BJ (cell line): ENCODE measurements at regions not wholly inside any gene's neighbourhood (a gene's known extent, or its start where the extent isn't known, plus 50 kb on each side); places are given as distances from the start of the nearest gene placed in this dataset.
A peak's percentile ranks its signal among the peaks of the same experiment; 100 is the strongest.

ENCODE experiments used
- CTCF ChIA-PET: fragments of 350-600 bp; formaldehyde crosslinking; extraction: SDS; loops from one replicate; lab custom pipeline; 2021; ENCODE audit warnings: antibody characterized with exemption, inconsistent platforms; lab: Yijun Ruan, JAX
- POLR2A ChIA-PET: fragments of 300-600 bp; sonication (Branson Sonifier 250); formaldehyde crosslinking; extraction: SDS; loops from one replicate; lab custom pipeline; 2021; ENCODE audit warnings: antibody characterized with exemption; lab: Charles Lee
- DNase-seq: peaks from one replicate; pipeline ENCODE4 v3.0.0-alpha.2; 2011; ENCODE audit warnings: low read depth
- H3K27me3 ChIP-seq: 2 replicates; pipeline ENCODE4 v1.6.0; 2011; ENCODE audit warnings: low read length; ENCODE audit not compliant: control insufficient read depth, insufficient read depth
- H3K36me3 ChIP-seq: 2 replicates; pipeline ENCODE4 v1.5.1; 2011; ENCODE audit warnings: low read length; ENCODE audit not compliant: control insufficient read depth, insufficient read depth
- H3K4me3 ChIP-seq: 2 replicates; pipeline ENCODE4 v1.5.1; 2011; ENCODE audit warnings: low read depth, mild to moderate bottlenecking, control low read depth, low read length
- CTCF ChIP-seq: IDR thresholded peaks from 2 replicates; pipeline ENCODE4 v1.5.1; 2011; ENCODE audit warnings: low read depth, mild to moderate bottlenecking, control low read depth, inconsistent platforms, low read length, moderate library complexity; ENCODE audit not compliant: insufficient read depth

DNA sequence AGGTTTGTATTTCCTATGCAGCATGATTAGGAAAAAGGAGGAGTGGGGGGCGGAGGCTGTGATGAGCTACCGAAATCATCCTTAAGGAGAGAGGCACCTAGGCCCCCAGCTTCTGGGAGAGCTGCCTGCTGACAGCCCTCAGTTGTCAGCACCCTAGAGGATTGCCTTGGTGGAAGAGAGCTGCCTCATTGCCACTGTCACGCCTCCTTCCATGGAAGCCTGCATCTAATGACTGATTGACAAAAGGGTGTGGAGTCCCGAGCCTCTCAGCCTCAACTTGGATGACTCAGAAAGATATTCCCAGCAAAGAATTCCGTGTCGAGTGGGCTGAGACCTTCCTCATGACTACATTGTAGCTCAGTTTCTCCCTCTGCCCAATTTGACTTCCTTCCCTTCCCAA, 320.4 kb upstream of the PROK2 start:
- POLR2A ChIA-PET = no interaction called here
- Histone ChIP-seq H3K27me3 (peaks cover 13% of the 10 kb centered on the region), H3K36me3 (no peaks in the 10 kb centered on the region), H3K4me3 (no peak overlapping the region)
- DNase-seq = no peak
- CTCF ChIA-PET = interaction anchor here (0.6 to 0.9 kb wide), 2 partner anchors 14 to 502 kb away, joined by 3 read pairs; no protein-coding TSS in a partner anchor
- TF ChIP-seq CTCF = no peak

DNA sequence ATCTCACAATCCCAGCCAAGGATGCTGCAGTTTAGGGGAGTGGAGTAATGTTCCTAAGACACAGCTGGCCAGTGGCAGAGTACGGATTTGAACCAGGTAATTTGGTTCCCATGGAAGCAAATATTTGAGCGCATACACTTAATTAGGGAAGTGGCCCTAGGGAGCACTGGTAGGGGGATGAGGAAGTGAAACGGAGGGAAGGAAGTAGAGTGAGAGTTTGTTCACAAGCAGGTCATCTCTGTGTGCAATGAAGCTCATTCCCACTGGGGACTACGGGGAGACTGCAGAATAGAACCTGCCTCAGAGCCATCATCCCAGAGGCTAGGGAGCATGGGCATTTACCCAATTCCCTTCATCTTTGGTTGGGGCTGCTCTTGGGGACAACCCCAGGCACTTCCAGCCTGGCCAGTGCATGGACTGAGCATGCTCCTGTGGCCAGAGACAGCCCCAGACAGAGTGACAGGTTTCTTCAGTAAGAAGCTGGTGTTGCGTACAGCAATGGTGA, 317.2 kb upstream of the PROK2 start:
- Histone ChIP-seq H3K27me3 (peaks cover 30% of the 10 kb centered on the region), H3K36me3 (no peaks in the 10 kb centered on the region), H3K4me3 (no peak overlapping the region)
- ChIA-PET CTCF (interaction anchor here (0.5 kb wide), 1 partner anchor 125 kb away, joined by 3 read pairs; no protein-coding TSS in a partner anchor), POLR2A (no interaction called here)
- TF ChIP-seq CTCF = no peak
- no peak for DNase-seq

DNA sequence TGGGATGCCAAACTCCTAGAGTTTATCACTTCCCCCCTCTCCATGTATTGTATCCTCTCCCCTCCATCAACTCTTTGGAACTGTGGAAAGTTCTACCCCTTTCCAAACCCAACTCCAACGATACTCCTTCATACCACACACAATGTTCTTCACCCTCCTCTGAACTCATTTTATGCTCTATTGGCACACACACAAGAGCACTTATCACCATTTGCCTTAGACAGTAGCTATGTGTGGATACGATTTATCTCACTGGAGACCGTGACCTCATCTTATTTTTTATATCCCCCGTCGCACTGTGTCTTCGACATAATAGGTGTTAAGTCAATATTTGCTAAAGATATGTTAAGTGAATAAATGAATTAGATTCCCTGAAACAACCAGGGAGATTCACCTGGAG, 316.5 kb upstream of the PROK2 start:
- TF ChIP-seq CTCF = no peak
- ChIA-PET CTCF (interaction anchor here (0.5 to 1.0 kb wide), 2 partner anchors 126 to 668 kb away, joined by 3 read pairs; no protein-coding TSS in a partner anchor), POLR2A (interaction anchor here (0.6 kb wide), 1 partner anchor 54 kb away, joined by 3 read pairs; no protein-coding TSS in a partner anchor)
- H3K4me3 ChIP-seq = no peak overlapping the region
- H3K27me3 ChIP-seq = peaks cover 30% of the 10 kb centered on the region
- no peak for DNase-seq
- no peaks in the 10 kb centered on the region for H3K36me3 ChIP-seq

- DNase-seq = no peak
- Histone ChIP-seq H3K27me3 (peaks cover 30% of the 10 kb centered on the region), H3K4me3 (peak overlapping the region; percentile 37), H3K36me3 (no peaks in the 10 kb centered on the region)
- ChIA-PET CTCF (interaction anchor here (1.0 kb wide), 1 partner anchor 669 kb away, joined by 3 read pairs; no protein-coding TSS in a partner anchor), POLR2A (no interaction called here)
- TF ChIP-seq CTCF = no peak
Measured at GRCh38 chr3:72100601-72101187, 315.7 kb upstream of the PROK2 start.

DNA sequence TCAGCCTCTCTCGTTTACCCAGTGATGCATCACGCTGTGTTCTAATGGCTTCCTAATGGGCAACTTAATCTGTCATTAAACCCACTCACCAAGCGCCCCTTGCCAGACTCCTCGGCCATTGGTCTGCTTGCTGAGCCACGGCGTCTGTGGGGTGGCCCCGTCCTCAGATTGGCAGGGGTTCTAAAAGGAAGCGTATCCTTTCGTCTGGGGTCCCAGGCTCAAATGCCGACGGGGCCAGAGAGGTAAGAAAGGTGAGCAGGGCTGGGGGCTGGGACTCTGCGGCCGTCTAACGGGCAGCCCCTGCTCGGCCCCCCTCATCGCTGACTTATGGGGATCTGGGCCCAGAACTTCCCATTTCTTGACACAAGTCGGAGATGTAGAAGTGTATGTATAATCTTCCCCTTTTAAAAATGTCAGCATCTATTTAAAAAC, 315.1 kb upstream of the PROK2 start:
- DNase-seq = no peak
- Histone ChIP-seq H3K27me3 (peaks cover 30% of the 10 kb centered on the region), H3K36me3 (no peaks in the 10 kb centered on the region), H3K4me3 (peak overlapping the region; percentile 37)
- TF ChIP-seq CTCF = no peak
- ChIA-PET CTCF (no interaction called here), POLR2A (no interaction called here)
